ENCODE measurements at regions not wholly inside any gene's neighbourhood (a gene's known extent, or its start where the extent isn't known, plus 50 kb on each side); places are given as distances from the start of the nearest gene placed in this dataset.

GRCh38 chr5:90066920-90067319 lies 342.6 kb downstream of the CETN3 start:
- TF ChIP-seq CTCF (IDR thresholded peaks at IDR 0.05) (no peak), POLR2A (IDR thresholded peaks at IDR 0.05) (no peak)
